Kidney glomerular epithelial cell (primary cell): ENCODE measurements at regions not wholly inside any gene's neighbourhood (a gene's known extent, or its start where the extent isn't known, plus 50 kb on each side); places are given as distances from the start of the nearest gene placed in this dataset.
"Not testable (repeated sequence)": the region's sequence is repeated elsewhere in the genome, so short reads cannot be mapped to it uniquely, and the experiment has no call there.

Experiments used
- DNase-seq: peaks from one replicate; lab custom pipeline; 2025; lab: John Stamatoyannopoulos, UW

DNA sequence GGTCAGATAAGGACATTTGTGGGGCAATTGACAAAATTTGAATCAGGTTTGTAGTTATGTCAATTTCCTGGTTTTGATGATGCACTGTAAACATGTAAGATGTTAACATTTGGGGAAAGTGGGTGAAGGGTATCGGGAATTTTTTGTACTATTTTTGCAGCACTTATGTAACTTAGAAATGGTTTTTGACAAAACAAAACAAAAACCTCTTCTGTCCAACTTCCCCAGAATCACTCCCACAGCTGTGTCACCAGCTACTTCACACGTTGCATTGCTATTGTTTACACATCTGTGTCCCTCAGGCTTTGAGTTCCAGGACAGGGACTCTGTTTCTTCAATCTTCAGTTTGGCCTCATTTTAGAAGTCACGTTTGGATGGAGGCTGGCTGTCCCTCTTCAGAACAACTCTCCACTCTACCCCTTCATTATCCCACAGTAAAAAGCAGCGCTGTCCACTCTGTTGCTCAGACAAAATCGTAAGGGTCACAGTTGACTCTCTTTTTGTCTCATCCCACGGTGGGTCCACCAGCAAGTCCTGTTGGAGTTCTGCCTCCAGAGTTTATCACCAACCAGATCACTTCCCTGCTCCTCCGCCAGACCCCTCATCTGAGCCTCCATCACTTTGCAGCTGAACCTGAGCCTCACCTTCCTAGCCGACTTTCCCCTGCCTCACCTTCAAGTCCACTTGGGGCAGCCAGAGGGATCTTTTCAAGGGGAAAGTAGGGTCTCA, 63.2 kb downstream of the NENF start:
- DNase-seq: no peak

GRCh38 chr1:212496682-212497081, 64.0 kb downstream of the NENF start:
- no peak for DNase-seq

DNA sequence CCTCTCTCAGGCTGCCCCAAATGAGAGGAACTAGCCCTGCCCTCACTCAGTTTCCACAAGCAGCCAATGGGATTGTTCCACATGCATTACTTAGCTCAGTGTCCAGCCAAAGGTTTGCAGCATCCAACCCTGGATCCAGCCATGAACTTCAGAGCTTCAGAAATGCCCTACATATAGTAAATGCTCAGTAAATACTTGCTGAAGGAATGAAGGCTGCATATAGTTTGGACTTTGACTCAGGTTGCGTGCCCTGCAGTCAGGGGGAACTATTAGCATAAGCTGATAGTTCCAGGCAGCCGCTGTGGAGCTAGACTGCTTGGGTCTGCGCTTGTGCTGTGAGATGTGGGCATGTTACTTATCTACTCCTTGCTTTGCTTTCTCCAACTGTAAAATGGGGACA, 64.8 kb downstream of the NENF start:
- DNase-seq: no peak

GRCh38 chr1:212498283-212499040, 65.7 kb downstream of the NENF start:
- peak; percentile 47 for DNase-seq

- DNase-seq: no peak
Observed at GRCh38 chr1:212500351-212500750, 67.6 kb downstream of the NENF start.

DNA sequence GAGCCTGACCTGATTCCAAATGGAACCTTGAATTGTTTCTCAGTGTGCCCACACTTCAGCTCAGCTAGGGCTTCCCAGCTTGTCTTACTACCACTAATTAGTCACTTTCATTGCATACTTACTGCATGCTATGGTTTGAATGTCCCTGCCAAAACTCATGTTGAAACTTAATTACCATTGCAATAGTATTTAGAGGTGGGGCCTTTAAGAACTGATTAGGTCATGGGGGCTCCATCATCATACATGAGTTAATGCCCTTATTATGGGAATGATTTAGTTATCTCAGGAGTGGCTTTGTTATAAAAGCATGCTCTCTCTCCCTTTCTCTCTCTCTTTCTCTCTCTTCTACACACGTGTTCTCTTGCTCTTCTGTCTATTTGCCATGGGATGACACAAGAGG, 68.3 kb downstream of the NENF start:
- DNase-seq: no peak

DNA sequence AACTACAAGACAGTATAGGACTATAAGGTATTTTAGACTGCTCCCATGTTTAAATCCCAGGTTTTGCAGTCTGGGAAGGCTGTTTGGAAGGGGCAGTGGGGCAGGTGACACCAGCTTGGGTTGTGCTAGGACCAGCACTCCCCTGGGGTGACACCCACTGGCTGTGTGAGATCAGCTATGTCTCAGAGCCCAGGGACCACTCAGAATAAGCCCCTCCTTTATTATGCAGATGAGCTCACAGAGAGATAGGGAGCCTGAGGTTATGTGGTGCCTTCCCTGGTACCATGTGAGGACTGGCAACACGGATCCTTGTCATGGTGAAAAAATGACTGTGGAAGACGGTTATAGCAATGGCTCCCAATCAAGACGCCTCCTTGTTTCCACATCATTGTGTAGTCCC, 71.0 kb downstream of the NENF start:
- DNase-seq: no peak

DNA sequence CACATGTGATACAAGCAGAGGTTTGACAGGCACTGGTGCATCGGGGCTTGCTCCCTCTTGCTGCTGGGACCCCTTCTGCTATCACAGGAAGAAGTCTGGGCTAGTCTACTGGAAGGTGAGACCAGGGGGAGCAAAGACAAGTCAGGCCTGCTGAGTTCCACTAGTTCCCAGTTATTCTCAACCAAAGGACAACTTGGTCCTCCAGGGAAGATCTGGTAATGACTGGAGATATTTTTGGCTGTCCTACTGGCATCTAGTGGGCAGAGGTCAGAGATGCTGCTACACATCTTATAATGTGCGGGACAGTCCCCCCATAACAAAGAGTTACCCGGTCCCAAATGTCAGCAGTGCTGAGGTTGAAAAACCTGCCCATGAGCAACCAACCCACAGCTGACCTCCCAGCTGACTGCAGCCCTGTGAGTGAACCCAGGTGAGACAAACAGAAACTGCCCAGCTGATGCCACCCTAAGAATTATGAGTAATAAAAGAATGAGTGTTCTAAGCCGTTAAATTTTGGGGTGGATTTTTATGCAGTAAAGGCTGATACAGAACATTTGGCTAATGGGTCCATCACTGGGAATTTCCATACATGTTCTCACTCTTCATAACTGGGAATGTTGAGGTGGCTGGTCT, 71.6 kb downstream of the NENF start:
- DNase-seq: no peak

DNA sequence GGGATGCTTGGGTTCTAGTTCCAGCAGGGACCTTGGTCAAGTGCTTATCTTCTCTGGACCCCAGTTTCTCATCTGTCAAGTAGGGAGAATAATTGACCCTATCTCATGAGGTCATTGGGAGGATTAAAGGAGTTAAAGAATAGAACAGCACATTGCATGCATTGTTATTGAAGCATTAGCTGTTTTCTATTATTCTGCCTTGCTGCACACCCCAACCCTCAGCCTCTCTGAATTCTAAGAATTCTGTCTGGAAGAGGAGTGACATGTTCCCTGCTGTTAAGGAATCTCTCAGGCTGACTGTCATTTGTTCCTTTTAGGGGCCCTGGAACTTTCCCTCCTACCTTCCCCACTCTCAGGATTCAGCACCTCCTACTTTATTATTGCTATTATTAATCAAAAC, 73.9 kb downstream of the NENF start:
- DNase-seq: no peak

GRCh38 chr1:212507369-212507768, 74.6 kb downstream of the NENF start:
- no peak for DNase-seq

- peak; percentile 58 for DNase-seq
Observed at GRCh38 chr1:212512816-212513559, 80.3 kb downstream of the NENF start.

DNA sequence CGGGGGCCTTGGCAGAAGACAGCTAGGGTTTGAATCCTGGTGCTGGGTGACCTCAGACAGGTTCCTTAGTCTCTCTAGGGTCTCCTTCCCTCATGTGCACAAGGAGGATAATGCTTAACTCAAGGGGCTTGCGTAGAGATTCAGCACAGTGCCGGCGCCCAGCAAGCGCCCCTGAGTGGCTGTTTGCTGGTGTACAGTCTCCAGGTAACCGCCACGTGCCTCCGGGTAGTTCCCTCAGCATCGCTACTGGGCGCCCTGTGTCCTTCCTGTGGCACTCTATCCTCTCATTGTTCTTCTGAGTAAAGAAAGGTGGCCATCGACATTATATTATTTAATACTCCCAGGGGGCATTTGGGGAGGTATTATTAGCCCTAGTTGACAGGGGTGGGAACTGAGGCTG, 80.9 kb downstream of the NENF start:
- no peak for DNase-seq

DNA sequence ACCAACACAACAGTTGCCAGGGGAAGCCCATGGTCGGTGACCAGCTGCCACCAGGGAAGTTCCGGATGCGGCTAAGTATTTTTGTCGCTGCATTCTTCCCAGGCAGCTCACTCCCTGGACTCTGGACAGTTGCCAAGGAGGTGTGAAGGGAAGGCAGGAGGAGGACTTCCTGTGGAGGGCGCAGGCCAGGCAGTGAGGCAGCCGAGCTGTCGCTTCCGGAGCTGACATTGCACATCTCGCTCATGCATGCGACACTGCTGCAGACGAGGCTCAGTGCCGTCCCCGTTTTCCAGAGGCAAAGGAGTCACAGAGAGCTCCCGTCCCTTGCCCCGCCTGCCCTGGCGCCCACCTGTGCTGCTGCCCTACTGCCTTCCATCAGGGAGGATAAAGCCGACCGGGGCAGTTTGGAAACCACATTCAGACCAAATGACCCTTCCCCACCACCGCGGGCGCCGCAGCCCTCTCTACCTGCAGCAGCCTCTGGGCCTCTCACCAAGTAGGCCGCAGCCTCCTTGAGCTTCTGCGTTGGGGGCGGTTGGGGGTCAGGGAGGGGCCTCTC, 81.4 kb downstream of the NENF start:
- DNase-seq: peak; percentile 54

GRCh38 chr1:212514782-212515181, 82.1 kb downstream of the NENF start:
- no peak for DNase-seq

- DNase-seq: no peak
Observed at GRCh38 chr1:212515329-212515760, 82.6 kb downstream of the NENF start.

- DNase-seq: not testable (repeated sequence)
Observed at GRCh38 chr1:212516012-212516411, 83.3 kb downstream of the NENF start.

DNA sequence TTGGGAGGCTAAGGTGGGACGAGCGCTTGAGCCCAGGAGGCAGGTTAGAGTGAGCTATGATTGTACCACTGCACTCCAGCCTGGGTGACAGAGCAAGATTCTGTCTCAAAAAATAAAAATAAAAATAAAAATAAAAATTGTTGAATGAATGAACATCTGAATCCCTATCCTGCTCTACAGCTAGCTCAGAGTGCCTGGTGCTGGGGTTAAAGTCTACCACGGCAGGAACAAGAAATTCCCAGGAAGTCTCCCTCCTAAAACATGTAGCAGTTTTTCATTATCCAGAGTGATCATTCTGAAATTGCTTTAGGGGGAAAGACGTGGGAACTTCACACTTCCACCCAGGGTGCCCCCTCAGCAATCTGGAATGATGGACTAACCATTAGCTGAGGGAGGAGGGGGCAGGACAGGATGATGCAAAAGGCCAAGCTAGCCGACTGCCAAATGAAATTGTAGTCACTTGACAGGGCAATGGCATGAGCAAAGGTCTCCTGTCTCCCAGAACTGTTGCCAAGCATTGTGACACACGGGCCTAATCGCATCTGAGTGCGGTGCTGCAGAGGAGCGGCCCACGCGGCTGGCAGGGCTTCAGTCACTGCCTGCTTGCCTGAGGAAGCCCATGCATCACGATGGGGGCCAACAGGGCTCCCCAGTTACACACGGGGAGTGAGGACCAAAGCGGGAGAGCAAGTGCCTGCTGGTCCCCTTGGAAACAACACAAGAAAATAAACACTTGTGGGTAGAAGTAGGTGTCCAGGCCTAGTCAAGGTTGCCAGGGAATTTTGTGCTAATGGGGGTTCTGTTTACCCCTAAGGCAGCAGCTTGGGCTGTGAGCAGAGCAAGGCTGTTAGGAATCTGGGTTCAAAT, 85.7 kb downstream of the NENF start:
- DNase-seq: no peak

GRCh38 chr1:212519131-212519530, 86.4 kb downstream of the NENF start:
- no peak for DNase-seq

- no peak for DNase-seq
Observed at GRCh38 chr1:212520299-212520698, 87.6 kb downstream of the NENF start.

DNA sequence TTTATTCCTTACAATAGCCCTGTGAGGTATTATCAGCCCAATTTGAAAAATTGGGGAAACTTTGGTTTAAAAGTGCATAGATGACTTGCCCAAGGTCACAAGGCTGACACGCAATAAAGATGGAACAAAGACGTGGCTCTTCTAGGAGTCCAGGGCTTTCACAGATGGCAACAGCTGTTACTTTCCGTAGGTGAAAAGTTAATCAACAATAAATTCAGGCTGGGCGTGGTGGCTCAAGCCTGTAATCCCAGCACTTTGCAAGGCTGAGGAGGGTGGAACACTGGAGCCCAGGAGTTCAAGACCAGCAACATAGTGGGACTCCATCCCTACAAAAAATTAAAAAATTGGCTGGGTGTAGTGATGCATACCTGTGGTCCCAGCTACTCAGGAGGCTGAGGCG, 87.8 kb upstream of the ATF3 start:
- no peak for DNase-seq

- no peak for DNase-seq
Observed at GRCh38 chr1:212525479-212526110, 83.0 kb upstream of the ATF3 start.
